Keratinocyte (primary cell): ENCODE measurements at regions not wholly inside any gene's neighbourhood (a gene's known extent, or its start where the extent isn't known, plus 50 kb on each side); places are given as distances from the start of the nearest gene placed in this dataset.

Experiments
- EZH2 ChIP-seq: IDR thresholded peaks from one replicate; pipeline ENCODE4 v1.6.1; 2012; ENCODE audit warnings: inconsistent platforms, mild to moderate bottlenecking, low read length, moderate library complexity
- TF ChIP-seq, protein P1 (sequence below), 3 experiments: IDR thresholded peaks in 1 of 3; conservative IDR thresholded peaks in 1 of 3; optimal IDR thresholded peaks in 1 of 3; 2 replicates in 2 of 3; 3 replicates in 1 of 3; pipeline versions ENCODE3 to v1.5.1; 2011; ENCODE audit warnings: low read length in 3 of 3, mild to moderate bottlenecking in 3 of 3, moderate library complexity in 2 of 3, control low read depth in 1 of 3, inconsistent platforms in 1 of 3; ENCODE audit not compliant: insufficient read depth in 2 of 3; ENCODE audit errors: extremely low read depth in 1 of 3

DNA sequence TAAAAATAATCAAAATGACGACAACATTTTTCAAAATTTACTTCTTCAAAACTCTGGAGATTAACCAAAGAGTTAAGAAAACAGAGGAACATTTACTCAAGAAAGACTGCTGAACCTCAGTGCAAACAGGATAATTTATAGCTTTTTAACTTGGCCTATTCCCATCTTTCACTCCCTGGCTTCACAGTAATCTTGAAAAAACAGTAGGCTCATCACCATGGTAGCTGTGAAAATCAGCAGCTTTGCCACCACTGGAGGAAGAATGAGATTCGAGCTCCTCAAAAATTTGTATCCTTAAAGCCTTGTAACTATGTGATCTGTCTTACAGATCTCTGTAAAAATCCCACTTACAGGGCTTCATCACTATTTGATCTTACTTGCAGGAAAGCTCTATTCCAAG lies 447.7 kb upstream of the CTSO start:
- TF ChIP-seq, protein P1, sequence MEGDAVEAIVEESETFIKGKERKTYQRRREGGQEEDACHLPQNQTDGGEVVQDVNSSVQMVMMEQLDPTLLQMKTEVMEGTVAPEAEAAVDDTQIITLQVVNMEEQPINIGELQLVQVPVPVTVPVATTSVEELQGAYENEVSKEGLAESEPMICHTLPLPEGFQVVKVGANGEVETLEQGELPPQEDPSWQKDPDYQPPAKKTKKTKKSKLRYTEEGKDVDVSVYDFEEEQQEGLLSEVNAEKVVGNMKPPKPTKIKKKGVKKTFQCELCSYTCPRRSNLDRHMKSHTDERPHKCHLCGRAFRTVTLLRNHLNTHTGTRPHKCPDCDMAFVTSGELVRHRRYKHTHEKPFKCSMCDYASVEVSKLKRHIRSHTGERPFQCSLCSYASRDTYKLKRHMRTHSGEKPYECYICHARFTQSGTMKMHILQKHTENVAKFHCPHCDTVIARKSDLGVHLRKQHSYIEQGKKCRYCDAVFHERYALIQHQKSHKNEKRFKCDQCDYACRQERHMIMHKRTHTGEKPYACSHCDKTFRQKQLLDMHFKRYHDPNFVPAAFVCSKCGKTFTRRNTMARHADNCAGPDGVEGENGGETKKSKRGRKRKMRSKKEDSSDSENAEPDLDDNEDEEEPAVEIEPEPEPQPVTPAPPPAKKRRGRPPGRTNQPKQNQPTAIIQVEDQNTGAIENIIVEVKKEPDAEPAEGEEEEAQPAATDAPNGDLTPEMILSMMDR (optimal IDR thresholded peaks at IDR 0.05 in 1 of 3, IDR thresholded peaks at IDR 0.05 in 1 of 3, conservative IDR thresholded peaks at IDR 0.05 in 1 of 3; ENCODE audit: extremely low read depth in 1 of 3, insufficient read depth in 2 of 3, low read length in 3 of 3): no peak
- TF ChIP-seq EZH2: no peak
